Common myeloid progenitor, CD34-positive (primary cell): ENCODE measurements at regions not wholly inside any gene's neighbourhood (a gene's known extent, or its start where the extent isn't known, plus 50 kb on each side); places are given as distances from the start of the nearest gene placed in this dataset.

ENCODE experiments used
- CTCF ChIA-PET: fragments of 350-600 bp; sonication (Branson Sonifier 250); formaldehyde crosslinking; loops from one replicate; lab custom pipeline; 2021; ENCODE audit warnings: antibody characterized with exemption; lab: Charles Lee
- POLR2A ChIA-PET: fragments of 350-600 bp; sonication (Branson Sonifier 250); formaldehyde crosslinking; loops from one replicate; lab custom pipeline; 2021; ENCODE audit warnings: antibody characterized with exemption; lab: Charles Lee
- DNase-seq, 3 donors: peaks; one replicate each; pipeline versions ENCODE4 v3.0.0 to v3.0.0-alpha.2; 2013
- H3K27ac ChIP-seq, 2 experiments: 1 replicate in 1 of 2; 2 replicates in 1 of 2; pipeline ENCODE4 v1.7.0; 2013; ENCODE audit warnings: inconsistent platforms in 2 of 2, low read length in 2 of 2, mild to moderate bottlenecking in 2 of 2, low read depth in 1 of 2, moderate library complexity in 1 of 2; ENCODE audit not compliant: severe bottlenecking in 2 of 2, insufficient read depth in 1 of 2, poor library complexity in 1 of 2
- H3K27me3 ChIP-seq, 5 experiments: replicated peaks in 2 of 5; 1 replicate in 3 of 5; 2 replicates in 2 of 5; pipeline versions ENCODE4 v1.6.1 to v1.7.0; 2013; ENCODE audit warnings: low read length in 4 of 5, mild to moderate bottlenecking in 2 of 5, moderate library complexity in 2 of 5, inconsistent platforms in 1 of 5; ENCODE audit not compliant: insufficient read depth in 5 of 5, control insufficient read depth in 4 of 5
- H3K36me3 ChIP-seq, 4 experiments: 1 replicate in 2 of 4; 2 replicates in 2 of 4; pipeline versions ENCODE4 v1.6.1 to v1.7.0; 2013; ENCODE audit warnings: low read length in 3 of 4, control low read depth in 1 of 4, mild to moderate bottlenecking in 1 of 4; ENCODE audit not compliant: control insufficient read depth in 4 of 4, insufficient read depth in 4 of 4
- H3K4me1 ChIP-seq, 4 experiments: 1 replicate in 3 of 4; 2 replicates in 1 of 4; pipeline versions ENCODE4 v1.6.1 to v1.7.1; 2013; ENCODE audit warnings: low read length in 3 of 4, mild to moderate bottlenecking in 3 of 4, control low read depth in 1 of 4, inconsistent platforms in 1 of 4, moderate library complexity in 1 of 4; ENCODE audit not compliant: control insufficient read depth in 4 of 4, insufficient read depth in 4 of 4; ENCODE audit errors: control extremely low read depth in 1 of 4
- H3K4me3 ChIP-seq, 7 experiments: 1 replicate in 4 of 7; 2 replicates in 3 of 7; pipeline versions ENCODE4 v1.5.1 to v1.7.0; 2013; ENCODE audit warnings: mild to moderate bottlenecking in 7 of 7, low read length in 6 of 7, moderate library complexity in 6 of 7, inconsistent platforms in 2 of 7, low read depth in 2 of 7, control low read depth in 1 of 7; ENCODE audit not compliant: insufficient read depth in 4 of 7, control insufficient read depth in 1 of 7; ENCODE audit errors: extremely low read depth in 1 of 7
- H3K9me3 ChIP-seq, 5 experiments: 1 replicate in 4 of 5; 2 replicates in 1 of 5; pipeline versions ENCODE4 v1.6.1 to v1.7.1; 2013; ENCODE audit warnings: low read length in 4 of 5, mild to moderate bottlenecking in 2 of 5, inconsistent platforms in 1 of 5, low read depth in 1 of 5, moderate library complexity in 1 of 5; ENCODE audit not compliant: control insufficient read depth in 4 of 5, insufficient read depth in 2 of 5; ENCODE audit errors: control extremely low read depth in 1 of 5
- WGBS: methylation state at CpG from one replicate; pipeline ENCODE4 v1.1.5; 2013; ENCODE audit not compliant: insufficient coverage; 5-methylcytosine and 5-hydroxymethylcytosine counted together

DNA sequence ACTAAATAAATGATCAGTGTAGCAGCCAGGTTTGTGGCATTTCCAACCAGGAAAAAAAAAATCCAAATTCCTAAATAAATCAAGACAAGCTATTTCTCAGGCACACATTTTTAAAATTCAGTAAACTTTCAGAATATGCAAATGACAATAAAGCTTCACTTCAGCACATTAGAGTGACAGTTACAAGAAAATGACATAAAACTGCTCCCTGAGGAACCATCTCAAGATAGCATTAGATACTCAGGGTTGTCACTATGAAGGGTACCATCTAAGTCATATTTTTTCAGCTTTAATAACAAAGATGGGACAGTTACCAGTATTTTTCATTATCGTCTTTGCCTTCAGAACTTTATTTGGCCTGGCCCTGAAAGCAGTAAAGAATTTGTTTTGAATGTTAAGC is 411.3 kb upstream of the RASGEF1B start:
- no peaks in the 10 kb centered on the region for H3K36me3 ChIP-seq
- H3K4me1 ChIP-seq: peaks cover 0 to 21% (median 4%) of the 10 kb centered on the region in 4 experiments
- no peak overlapping the region for H3K4me3 ChIP-seq
- ChIA-PET POLR2A (no interaction called here), CTCF (interaction anchor here (0.9 kb wide), 2 partner anchors 23 to 31 kb away, joined by 3 to 5 read pairs; no protein-coding TSS in a partner anchor)
- H3K9me3 ChIP-seq: no peaks in the 10 kb centered on the region
- H3K27me3 ChIP-seq: no peaks in the 10 kb centered on the region
- 100% methylated on average over 1 of the region's 1 CpG for WGBS
- no peak for DNase-seq
- no peak overlapping the region for H3K27ac ChIP-seq

GRCh38 chr4:81881855-81882621 is 410.3 kb upstream of the RASGEF1B start:
- POLR2A ChIA-PET: no interaction called here
- WGBS: 89% methylated on average over 3 of the region's 3 CpGs
- Histone ChIP-seq H3K27me3 (no peaks in the 10 kb centered on the region), H3K4me1 (peaks cover 0 to 21% (median 4%) of the 10 kb centered on the region in 4 experiments), H3K9me3 (no peaks in the 10 kb centered on the region), H3K36me3 (no peaks in the 10 kb centered on the region), H3K4me3 (no peak overlapping the region), H3K27ac (no peak overlapping the region)
- DNase-seq: no peak
- CTCF ChIA-PET: interaction anchor here (0.9 to 1.0 kb wide), 2 partner anchors 24 to 34 kb away, joined by 3 read pairs; no protein-coding TSS in a partner anchor

DNA sequence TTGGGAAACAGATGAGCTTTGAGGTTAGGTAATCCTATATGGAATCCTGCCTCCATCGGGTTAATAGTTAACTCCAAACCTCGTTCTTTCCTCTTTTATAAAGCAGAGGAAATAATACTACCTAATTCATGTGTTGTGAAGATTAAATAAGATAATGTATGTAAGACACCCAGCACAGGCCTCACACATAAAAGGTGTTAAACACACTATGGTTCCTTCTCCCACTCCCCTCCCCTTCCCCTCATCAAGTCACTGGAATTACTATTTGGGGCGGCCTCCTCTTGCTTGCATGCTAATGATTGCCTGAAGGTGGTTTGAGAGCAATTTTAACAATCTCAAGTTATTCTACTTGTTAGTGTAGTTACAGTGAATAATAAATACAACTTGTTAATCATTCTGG is 404.4 kb upstream of the RASGEF1B start:
- H3K4me3 ChIP-seq: no peak overlapping the region
- peaks cover 5 to 10% (median 6%) of the 10 kb centered on the region in 4 experiments for H3K4me1 ChIP-seq
- POLR2A ChIA-PET: no interaction called here
- no peaks in the 10 kb centered on the region for H3K36me3 ChIP-seq
- no peak overlapping the region for H3K27ac ChIP-seq
- no CpG with 5 or more reads among the region's 3 CpGs for WGBS
- no peak for DNase-seq
- CTCF ChIA-PET: no interaction called here
- peaks cover 0 to 7% (median 2%) of the 10 kb centered on the region in 5 experiments for H3K9me3 ChIP-seq
- H3K27me3 ChIP-seq: no peaks in the 10 kb centered on the region

DNA sequence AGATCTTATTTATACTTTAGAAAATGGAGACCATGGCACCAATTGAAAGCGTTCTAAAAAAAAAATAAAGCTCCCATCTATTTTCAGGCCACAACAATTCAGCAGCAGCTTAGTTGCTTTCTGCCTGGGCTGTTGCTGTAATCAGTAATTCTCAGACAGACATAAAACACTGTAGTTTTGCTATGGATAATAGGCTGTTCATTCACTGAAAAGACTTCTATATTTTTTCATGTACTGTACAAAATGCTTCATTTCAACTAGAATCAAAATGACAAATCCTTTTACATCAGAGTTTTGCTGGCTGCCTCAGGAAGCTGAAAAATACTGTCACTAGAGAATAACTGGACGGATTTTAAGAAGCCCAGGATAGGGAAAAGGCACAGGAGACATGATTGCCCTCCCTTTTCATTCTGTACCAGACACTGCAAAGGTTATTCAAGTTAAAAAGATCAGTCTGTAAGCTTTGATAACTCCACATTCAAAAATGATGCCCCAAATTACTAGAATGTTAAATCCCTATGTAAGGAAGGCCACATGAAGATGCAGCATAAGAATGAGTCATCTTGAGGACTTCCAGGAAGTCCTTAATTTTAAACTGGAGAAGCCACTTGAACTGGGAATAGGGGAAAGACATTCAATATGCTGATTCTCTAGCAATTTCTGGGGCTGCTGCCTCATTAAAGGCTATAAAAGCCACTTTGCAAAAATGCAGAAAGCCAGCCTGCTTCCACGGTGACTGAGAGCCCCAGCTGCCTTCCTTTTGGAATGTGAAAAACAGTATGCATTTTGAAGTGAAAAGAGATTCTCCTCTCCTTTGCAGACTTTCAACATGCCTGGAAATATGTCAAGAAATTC is 403.2 kb upstream of the RASGEF1B start:
- no peaks in the 10 kb centered on the region for H3K27me3 ChIP-seq
- H3K4me3 ChIP-seq: no peak overlapping the region
- ChIA-PET POLR2A (no interaction called here), CTCF (interaction anchor here (1.0 to 1.1 kb wide), 2 partner anchors 30 to 39 kb away, joined by 3 to 4 read pairs; no protein-coding TSS in a partner anchor)
- 100% methylated on average over 1 of the region's 3 CpGs for WGBS
- peaks cover 5 to 10% (median 6%) of the 10 kb centered on the region in 4 experiments for H3K4me1 ChIP-seq
- H3K27ac ChIP-seq: no peak overlapping the region
- H3K36me3 ChIP-seq: no peaks in the 10 kb centered on the region
- H3K9me3 ChIP-seq: peaks cover 0 to 16% (median 7%) of the 10 kb centered on the region in 5 experiments
- DNase-seq: no peak

DNA sequence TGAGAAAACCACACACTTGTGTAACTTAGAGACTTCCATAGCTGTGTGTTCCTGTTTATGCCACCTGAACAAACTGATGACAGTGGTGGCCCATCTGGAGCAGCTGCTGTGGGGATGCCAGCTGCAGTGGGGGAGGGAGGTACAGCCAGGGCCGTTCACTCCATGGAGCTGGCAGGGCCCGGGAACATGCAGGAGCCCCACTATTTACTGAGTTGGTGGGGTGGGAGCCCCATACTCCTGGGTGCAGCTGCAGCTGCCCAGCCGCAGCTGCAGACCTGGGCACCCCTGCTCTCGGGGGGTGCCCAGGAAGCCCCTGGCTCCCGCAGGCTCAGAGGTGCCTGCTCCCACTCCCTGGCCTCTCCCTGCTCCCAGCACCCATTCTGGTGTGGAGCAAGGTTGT is 398.6 kb upstream of the RASGEF1B start:
- H3K9me3 ChIP-seq: peaks cover 0 to 16% (median 7%) of the 10 kb centered on the region in 5 experiments
- DNase-seq: no peak
- H3K27ac ChIP-seq: no peak overlapping the region
- no peak overlapping the region for H3K4me3 ChIP-seq
- no peaks in the 10 kb centered on the region for H3K36me3 ChIP-seq
- 96% methylated on average over 4 of the region's 5 CpGs for WGBS
- CTCF ChIA-PET: interaction anchor here (1.2 kb wide), 1 partner anchor 10 kb away, joined by 3 read pairs; no protein-coding TSS in a partner anchor
- peaks cover 2 to 5% (median 3%) of the 10 kb centered on the region in 4 experiments for H3K4me1 ChIP-seq
- H3K27me3 ChIP-seq: no peaks in the 10 kb centered on the region
- POLR2A ChIA-PET: interaction anchor here (0.7 kb wide), 2 partner anchors 21 to 112 kb away, joined by 3 to 4 read pairs; no protein-coding TSS in a partner anchor

- peaks cover 0 to 6% (median 0%) of the 10 kb centered on the region in 5 experiments for H3K9me3 ChIP-seq
- H3K27ac ChIP-seq: no peak overlapping the region
- no peaks in the 10 kb centered on the region for H3K4me1 ChIP-seq
- ChIA-PET POLR2A (no interaction called here), CTCF (interaction anchor here (1.5 kb wide), 1 partner anchor 437 kb away, joined by 3 read pairs; no protein-coding TSS in a partner anchor)
- no peak overlapping the region for H3K4me3 ChIP-seq
- DNase-seq: no peak
- no peaks in the 10 kb centered on the region for H3K27me3 ChIP-seq
- no peaks in the 10 kb centered on the region for H3K36me3 ChIP-seq
Observed at GRCh38 chr4:81860111-81860510, 388.4 kb upstream of the RASGEF1B start.
